KOPT-K1 (cell line): ENCODE measurements at regions not wholly inside any gene's neighbourhood (a gene's known extent, or its start where the extent isn't known, plus 50 kb on each side); places are given as distances from the start of the nearest gene placed in this dataset.
"Not testable (repeated sequence)": the region's sequence is repeated elsewhere in the genome, so short reads cannot be mapped to it uniquely, and the experiment has no call there.

Experiments
- H3K27ac ChIP-seq: fragments of 200-600 bp; sonication (generic); 2 replicates; pipeline ENCODE4 v1.5.1; 2016; ENCODE audit warnings: antibody characterized with exemption, mild to moderate bottlenecking, low read depth, low read length; ENCODE audit not compliant: poor library complexity, severe bottlenecking
- H3K36me3 ChIP-seq: fragments of 200-600 bp; sonication (generic); 2 replicates; pipeline ENCODE4 v1.5.1; 2017; ENCODE audit warnings: antibody characterized with exemption, mild to moderate bottlenecking, low read length, moderate library complexity; ENCODE audit not compliant: insufficient read depth
- H3K9me3 ChIP-seq: fragments of 200-600 bp; sonication (generic); 2 replicates; pipeline ENCODE4 v1.5.1; 2017; ENCODE audit warnings: antibody characterized with exemption, low read length, mild to moderate bottlenecking; ENCODE audit not compliant: insufficient read depth, poor library complexity, severe bottlenecking

- H3K9me3 ChIP-seq, H3K36me3 ChIP-seq, H3K27ac ChIP-seq: not testable (repeated sequence)
These were observed 69.0 kb downstream of the TMEM121 start for GRCh38 chr14:105595346-105595745.

GRCh38 chr14:105596374-105596773 lies 70.0 kb downstream of the TMEM121 start:
- H3K27ac ChIP-seq, H3K36me3 ChIP-seq, H3K9me3 ChIP-seq: not testable (repeated sequence)

GRCh38 chr14:105598040-105598763 lies 71.8 kb downstream of the TMEM121 start:
- not testable (repeated sequence) for H3K36me3 ChIP-seq, H3K9me3 ChIP-seq, H3K27ac ChIP-seq

GRCh38 chr14:105598925-105599586 lies 72.7 kb downstream of the TMEM121 start:
- H3K9me3 ChIP-seq, H3K36me3 ChIP-seq, H3K27ac ChIP-seq: not testable (repeated sequence)

GRCh38 chr14:105600195-105600938 lies 74.0 kb downstream of the TMEM121 start:
- H3K9me3 ChIP-seq, H3K36me3 ChIP-seq, H3K27ac ChIP-seq: not testable (repeated sequence)

GRCh38 chr14:105600939-105601359 lies 74.6 kb downstream of the TMEM121 start:
- Histone ChIP-seq H3K27ac (no peak overlapping the region), H3K36me3 (no peaks in the 10 kb centered on the region), H3K9me3 (no peaks in the 10 kb centered on the region)

GRCh38 chr14:105601360-105602242 lies 75.2 kb downstream of the TMEM121 start:
- Histone ChIP-seq H3K27ac (no peak overlapping the region), H3K36me3 (no peaks in the 10 kb centered on the region), H3K9me3 (no peaks in the 10 kb centered on the region)

- Histone ChIP-seq H3K36me3 (no peaks in the 10 kb centered on the region), H3K9me3 (no peaks in the 10 kb centered on the region), H3K27ac (no peak overlapping the region)
These were observed 75.9 kb downstream of the TMEM121 start for GRCh38 chr14:105602243-105602750.

- no peaks in the 10 kb centered on the region for H3K9me3 ChIP-seq
- no peaks in the 10 kb centered on the region for H3K36me3 ChIP-seq
- no peak overlapping the region for H3K27ac ChIP-seq
These were observed 76.7 kb downstream of the TMEM121 start for GRCh38 chr14:105602799-105603793.

- H3K36me3 ChIP-seq, H3K27ac ChIP-seq, H3K9me3 ChIP-seq: not testable (repeated sequence)
These were observed 78.4 kb downstream of the TMEM121 start for GRCh38 chr14:105604531-105605463.

- Histone ChIP-seq H3K27ac (no peak overlapping the region), H3K36me3 (no peaks in the 10 kb centered on the region), H3K9me3 (no peaks in the 10 kb centered on the region)
These were observed 79.3 kb downstream of the TMEM121 start for GRCh38 chr14:105605464-105606304.

- H3K27ac ChIP-seq, H3K36me3 ChIP-seq, H3K9me3 ChIP-seq: not testable (repeated sequence)
These were observed 80.1 kb downstream of the TMEM121 start for GRCh38 chr14:105606305-105606975.
